NCI-H2227 treated with DMSO at 0.1 percent for 48 hours (cell line): ENCODE measurements at regions not wholly inside any gene's neighbourhood (a gene's known extent, or its start where the extent isn't known, plus 50 kb on each side); places are given as distances from the start of the nearest gene placed in this dataset.
"Not testable (repeated sequence)": the region's sequence is repeated elsewhere in the genome, so short reads cannot be mapped to it uniquely, and the experiment has no call there.

Experiments used
- DNase-seq: peaks from one replicate; lab custom pipeline; 2025; lab: John Stamatoyannopoulos, UW

DNA sequence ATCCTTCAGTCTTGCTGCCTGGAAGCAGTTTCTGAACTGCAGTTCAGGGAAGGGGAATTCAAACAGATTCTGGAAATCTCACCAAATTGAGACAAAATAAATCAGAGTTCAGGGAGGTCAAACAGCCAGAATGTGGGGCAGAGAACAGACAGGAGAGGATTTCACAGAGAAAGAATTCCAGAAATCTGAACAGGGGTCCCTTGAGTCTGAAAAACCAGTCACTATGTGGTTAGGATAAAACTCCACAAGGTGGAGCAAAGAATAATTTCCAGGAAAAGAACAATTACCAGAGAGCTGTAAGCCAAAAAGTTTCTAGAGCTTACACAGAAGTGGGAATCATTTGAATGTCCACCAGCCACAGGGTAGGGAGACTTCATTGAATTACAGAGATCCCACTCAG lies 84.7 kb downstream of the URB2 start:
- no peak for DNase-seq

GRCh38 chr1:229714306-229714705 lies 88.3 kb downstream of the URB2 start:
- no peak for DNase-seq

DNA sequence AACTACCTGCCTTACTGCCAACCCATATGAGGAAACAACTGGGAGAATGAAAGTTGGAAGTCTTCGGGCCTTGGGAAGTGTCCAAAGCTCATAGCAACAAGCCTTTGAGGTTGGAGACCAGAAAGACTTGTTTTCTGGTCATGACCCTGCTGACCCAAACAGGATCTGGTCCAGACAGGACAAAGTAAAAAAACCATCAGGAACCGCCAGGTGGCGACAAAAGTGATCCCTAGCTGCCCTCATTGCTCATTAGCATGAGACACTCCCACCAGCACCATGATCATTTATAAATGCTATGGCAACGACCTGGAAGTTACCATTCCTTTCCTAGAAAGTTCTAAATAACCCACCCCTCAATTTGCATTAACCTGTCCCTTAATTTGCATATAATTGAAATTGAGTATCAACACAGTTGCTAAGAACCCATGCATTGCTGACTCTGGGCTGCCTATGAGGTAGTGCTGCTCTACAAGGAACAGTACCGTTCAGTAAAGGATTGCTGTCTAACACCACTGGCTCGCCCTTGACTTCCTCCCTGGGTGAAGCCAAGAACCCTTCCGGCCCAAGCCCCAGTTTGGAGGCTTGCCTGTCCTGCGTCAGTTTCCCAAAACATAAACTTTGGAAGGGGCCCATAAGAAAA lies 89.0 kb downstream of the URB2 start:
- no peak for DNase-seq

- no peak for DNase-seq
Measured at GRCh38 chr1:229716069-229716468, 90.0 kb downstream of the URB2 start.

- no peak for DNase-seq
Measured at GRCh38 chr1:229716704-229717103, 90.7 kb downstream of the URB2 start.

DNA sequence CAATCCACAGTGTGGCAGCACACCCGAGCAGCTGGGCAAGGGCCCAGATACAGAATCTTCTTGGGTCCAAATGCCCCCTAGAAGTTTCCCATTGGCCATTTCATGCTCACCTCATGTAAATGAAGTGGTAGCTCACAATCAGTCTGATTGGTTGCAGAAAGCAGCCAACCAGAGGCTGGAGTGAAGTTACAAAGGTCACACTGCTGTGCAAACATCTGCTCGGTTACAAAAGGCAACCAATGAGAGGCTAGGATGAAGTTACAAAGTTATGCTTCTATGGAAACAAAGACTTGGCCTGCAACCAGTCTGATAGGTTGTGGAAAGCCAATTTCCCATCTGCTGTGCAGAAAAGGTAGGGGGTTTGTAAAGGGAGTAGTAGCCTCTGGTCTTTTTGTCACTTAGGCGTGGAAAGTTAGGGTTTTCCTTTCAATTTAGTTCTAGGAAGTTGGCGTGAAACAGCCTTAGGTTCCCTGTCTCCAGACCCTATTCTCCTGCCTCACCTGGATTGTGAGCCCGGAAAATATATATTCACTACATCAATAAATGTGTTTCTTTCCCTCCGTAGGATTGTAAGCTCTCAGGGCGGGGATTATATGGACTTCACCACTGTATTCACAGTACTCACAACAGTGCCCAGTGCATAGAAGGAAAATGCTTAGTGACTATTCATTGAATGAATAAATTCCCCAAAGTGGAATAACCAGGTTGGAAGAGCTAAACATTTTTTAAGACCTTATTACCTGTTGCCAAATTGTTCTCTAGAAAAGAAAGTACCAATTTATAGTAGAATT lies 91.9 kb downstream of the URB2 start:
- DNase-seq, result no peak

DNA sequence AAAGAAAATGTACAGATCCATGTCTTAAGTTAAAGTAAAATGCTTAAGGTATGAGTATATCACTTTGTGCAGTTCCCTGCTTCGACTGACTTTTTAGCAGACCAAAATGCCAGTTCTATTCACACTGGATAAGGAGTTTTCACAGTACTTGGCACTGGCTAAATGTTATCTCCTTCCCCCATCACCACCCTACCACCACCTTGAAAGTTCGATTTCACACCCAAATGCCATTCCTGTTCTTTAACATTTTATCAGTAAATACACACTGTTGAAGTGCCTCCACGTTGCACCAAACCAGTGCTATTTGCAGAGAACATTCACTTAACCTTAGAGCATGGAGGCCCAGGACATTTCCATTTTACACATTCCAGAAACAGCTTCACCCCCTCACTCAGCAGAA lies 100.0 kb downstream of the URB2 start:
- no peak for DNase-seq

DNA sequence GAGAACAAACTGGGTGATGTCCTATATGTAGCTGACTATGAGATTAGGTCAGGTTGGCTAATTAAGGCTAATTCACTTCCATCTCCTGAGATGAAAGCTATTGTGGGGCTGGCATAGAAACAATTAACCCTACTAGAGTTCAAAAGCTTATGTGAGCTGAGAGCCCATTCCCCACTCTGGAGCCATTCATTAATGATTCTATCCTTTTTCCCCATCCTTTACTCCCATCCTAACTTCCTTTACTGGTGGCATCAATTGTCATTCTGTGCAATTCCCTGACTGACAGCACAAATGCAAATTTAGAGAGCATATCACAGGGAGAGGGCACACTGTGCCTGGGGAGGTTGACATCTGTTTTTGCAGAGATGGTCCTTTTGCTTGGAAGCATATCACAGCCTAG lies 103.9 kb downstream of the URB2 start:
- DNase-seq, result no peak

GRCh38 chr1:229730573-229730972 lies 104.5 kb downstream of the URB2 start:
- no peak for DNase-seq

GRCh38 chr1:229732061-229732460 lies 106.0 kb downstream of the URB2 start:
- DNase-seq, result no peak

DNA sequence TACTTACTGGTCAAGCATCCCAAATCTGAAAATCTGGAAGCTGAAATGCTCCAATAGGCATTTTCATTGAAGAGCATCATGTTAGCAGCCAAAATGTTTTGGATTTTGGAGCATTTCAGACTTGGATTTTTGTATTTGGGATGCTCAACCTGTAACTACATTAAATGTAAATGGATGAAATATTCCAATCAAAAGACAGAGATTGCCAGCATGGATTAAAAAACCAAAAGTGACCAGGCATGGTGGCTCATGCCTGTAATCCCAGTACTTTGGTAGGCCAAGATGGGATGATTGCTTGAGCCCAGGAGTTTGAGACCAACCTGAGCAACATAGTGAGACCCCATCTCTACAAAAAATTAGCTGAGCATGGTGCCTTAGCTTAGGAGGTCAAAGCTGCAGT lies 110.3 kb downstream of the URB2 start:
- no peak for DNase-seq

DNA sequence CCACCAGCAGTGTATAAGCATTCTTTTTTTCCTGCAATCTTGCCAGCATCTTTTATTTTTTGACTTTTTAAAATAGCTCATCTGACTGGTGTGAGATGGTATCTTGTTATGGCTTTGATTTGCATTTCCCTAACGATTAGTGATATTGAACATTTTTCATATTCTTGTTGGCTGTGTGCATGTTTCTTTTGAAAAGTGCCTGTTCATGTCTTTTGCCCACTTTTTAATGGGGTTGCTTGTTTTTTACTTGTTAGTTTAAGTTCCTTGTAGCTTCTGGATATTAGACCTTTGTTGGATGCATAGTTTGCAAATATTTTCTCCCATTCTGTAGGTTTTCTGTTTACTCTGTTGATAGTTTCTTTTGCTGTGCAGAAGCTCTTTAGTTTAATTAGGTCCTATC lies 116.6 kb downstream of the URB2 start:
- DNase-seq, result not testable (repeated sequence)

- no peak for DNase-seq
Measured at GRCh38 chr1:229749992-229750391, 123.9 kb downstream of the URB2 start.

GRCh38 chr1:229751610-229752009 lies 125.6 kb downstream of the URB2 start:
- DNase-seq, result no peak

- DNase-seq, result no peak
Measured at GRCh38 chr1:229752679-229753078, 126.6 kb downstream of the URB2 start.

DNA sequence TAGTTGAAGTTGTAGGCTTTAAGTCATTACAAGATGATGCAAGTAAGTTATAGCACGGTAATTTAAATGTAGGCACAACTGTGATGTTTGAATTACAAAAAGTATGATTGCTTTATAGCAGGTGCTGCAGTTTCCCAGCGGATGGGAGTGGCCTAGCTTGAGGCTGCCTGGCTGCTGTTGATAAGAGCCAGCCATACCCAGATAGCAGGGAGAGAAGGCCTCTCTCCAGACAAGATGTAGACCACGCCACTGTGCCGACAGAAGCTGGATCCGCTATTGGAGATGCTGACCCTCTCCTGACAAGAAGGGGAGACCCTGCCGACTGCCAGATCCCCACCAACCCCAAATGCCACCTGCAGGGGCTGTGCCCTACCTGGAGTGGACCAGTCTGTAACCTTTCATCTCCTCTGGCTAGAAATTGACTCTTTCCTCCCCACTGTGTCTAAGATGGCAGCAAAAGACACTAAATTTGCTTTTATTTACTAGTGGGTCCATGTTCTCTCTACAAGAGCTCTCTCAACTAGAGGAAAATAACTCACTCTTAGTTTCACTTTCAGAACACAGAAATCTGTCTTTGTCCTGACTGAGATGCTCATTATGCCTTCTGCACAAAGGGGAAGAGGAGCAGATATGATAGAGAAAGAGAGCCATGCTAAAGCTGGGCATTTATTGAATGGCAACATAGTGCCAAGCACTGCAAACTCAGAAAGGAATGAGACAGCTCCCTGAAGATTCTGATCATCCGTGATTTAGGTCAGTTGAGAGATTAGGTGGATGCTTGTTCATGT lies 127.9 kb downstream of the URB2 start:
- DNase-seq, result no peak

GRCh38 chr1:229756666-229757065 lies 130.6 kb downstream of the URB2 start:
- DNase-seq, result no peak

DNA sequence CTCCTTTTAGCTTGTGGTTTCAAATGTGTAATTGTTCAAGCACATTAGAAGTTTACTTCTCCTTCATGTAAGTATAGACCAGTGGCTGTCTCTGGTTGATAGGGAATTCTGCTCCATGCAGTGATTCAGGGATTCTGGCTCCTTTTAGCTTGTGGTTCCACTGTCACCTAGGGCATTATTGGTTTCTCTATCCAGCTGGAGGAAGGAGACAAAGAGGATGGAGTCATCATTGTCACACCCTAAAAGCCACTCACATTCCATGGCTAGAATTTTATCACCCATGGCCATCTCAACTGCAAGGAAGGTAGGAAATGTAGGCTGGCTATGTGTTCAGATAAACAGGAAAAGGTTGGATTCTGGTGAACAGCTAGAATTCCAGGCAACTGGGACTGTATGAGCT lies 131.2 kb downstream of the URB2 start:
- DNase-seq, result no peak

GRCh38 chr1:229758101-229759036 lies 132.3 kb downstream of the URB2 start:
- DNase-seq, result no peak

GRCh38 chr1:229759037-229759435 lies 133.0 kb downstream of the URB2 start:
- no peak for DNase-seq

GRCh38 chr1:229759586-229759985 lies 133.5 kb downstream of the URB2 start:
- no peak for DNase-seq

DNA sequence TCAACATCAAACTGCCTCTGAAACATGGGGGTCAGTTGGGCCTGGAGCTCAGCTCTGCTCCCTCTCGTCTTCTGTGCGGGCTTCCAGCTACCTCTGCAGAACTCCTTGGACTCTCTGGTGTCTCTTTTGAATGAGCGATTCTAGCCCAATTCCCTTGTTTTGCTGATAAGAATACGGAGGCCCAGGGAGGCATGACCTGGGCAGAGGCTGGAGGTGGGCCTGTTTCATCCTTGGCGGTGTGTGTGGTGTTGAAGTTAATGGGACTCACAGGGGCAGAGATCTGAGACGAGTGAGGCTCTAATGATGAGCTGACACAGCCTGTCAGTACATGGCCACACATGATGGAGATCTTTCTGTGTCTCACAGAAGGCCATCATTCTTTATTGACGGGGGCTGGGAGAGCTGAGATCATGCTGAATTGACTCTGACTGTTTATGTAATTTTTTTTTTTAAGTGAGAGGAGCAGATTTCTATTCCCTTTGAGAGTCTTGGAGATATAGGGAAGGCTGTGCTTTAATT lies 134.5 kb downstream of the URB2 start:
- DNase-seq, result no peak
